ENCODE measurements at regions not wholly inside any gene's neighbourhood (a gene's known extent, or its start where the extent isn't known, plus 50 kb on each side); places are given as distances from the start of the nearest gene placed in this dataset.

DNA sequence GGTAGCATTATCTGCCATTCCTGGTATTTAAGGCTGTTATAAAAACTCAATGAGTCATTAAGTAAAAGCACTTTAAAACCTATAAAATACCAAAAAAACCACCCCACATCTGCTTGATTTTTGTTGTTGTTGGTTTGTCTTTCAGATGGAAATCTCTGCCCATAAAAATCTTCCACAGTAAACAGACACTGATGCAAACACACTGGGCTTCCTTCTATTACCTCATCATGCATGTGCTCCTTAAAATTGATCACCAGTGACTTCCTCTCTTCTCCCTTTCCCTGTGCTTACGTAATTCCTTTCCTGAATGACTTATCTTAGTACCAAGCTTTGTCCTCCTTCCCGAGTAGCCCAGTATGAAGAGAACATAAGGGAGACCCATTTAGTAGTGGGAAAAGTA, 167.2 kb downstream of the EVX1 start:
- TF ChIP-seq, protein P1, sequence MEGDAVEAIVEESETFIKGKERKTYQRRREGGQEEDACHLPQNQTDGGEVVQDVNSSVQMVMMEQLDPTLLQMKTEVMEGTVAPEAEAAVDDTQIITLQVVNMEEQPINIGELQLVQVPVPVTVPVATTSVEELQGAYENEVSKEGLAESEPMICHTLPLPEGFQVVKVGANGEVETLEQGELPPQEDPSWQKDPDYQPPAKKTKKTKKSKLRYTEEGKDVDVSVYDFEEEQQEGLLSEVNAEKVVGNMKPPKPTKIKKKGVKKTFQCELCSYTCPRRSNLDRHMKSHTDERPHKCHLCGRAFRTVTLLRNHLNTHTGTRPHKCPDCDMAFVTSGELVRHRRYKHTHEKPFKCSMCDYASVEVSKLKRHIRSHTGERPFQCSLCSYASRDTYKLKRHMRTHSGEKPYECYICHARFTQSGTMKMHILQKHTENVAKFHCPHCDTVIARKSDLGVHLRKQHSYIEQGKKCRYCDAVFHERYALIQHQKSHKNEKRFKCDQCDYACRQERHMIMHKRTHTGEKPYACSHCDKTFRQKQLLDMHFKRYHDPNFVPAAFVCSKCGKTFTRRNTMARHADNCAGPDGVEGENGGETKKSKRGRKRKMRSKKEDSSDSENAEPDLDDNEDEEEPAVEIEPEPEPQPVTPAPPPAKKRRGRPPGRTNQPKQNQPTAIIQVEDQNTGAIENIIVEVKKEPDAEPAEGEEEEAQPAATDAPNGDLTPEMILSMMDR (IDR thresholded peaks at IDR 0.05; ENCODE audit: low read depth, low read length, poor library complexity, severe bottlenecking), result no peak
- TF ChIP-seq EZH2phosphoT487 (IDR thresholded peaks at IDR 0.05; ENCODE audit: borderline replicate concordance, low read length), result no peak
